ENCODE measurements at regions not wholly inside any gene's neighbourhood (a gene's known extent, or its start where the extent isn't known, plus 50 kb on each side); places are given as distances from the start of the nearest gene placed in this dataset.
A peak's percentile ranks its signal among the peaks of the same experiment; 100 is the strongest.

GRCh38 chr7:12942609-12943008 is 255.2 kb downstream of the ARL4A start:
- Histone ChIP-seq H3K4me1 (peaks cover 6 to 15% (median 9%) of the 10 kb centered on the region in 4 donors), H3K27ac (no peak overlapping the region), H3K36me3 (no peaks in the 10 kb centered on the region), H3K9me3 (peaks cover 0 to 5% (median 2%) of the 10 kb centered on the region in 4 donors), H3K27me3 (no peaks in the 10 kb centered on the region), H3K4me3 (no peak overlapping the region)
- TF ChIP-seq EP300 (IDR thresholded peaks at IDR 0.05) (no peak), POLR2AphosphoS5 (IDR thresholded peaks at IDR 0.05) (no peak), POLR2A (IDR thresholded peaks at IDR 0.05) (no peak)
- DNase-seq, result peak in 1 of 2 donors; percentile 52
- 18 to 32% (median 22%) methylated on average over 2 of the region's 2 CpGs for WGBS, 5 donors
- intact Hi-C loops (cut with DNase I; ENCODE audit: low total_unique reads), result no loop called here

DNA sequence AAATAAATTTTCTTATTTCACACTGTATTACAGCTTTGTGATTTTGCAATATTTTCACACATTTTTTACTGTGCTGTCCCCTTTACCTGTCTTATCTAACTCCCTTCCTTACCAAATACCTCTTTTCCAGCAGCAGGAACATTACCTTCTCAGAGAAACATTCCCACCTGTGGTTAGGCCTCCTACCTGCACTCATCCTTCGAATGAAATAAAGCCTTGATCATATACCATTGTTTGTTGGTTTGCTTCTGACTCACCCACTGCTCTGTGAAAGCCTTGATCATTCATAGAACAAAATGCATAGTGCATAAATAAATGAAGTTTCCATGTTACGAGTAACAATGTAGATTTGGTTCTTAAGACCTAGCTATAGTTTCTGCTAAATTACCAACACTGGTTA is 256.3 kb downstream of the ARL4A start:
- Histone ChIP-seq H3K4me3 (no peak overlapping the region), H3K27ac (no peak overlapping the region), H3K4me1 (peaks cover 6 to 15% (median 9%) of the 10 kb centered on the region in 4 donors), H3K36me3 (no peaks in the 10 kb centered on the region), H3K9me3 (peaks cover 0 to 5% (median 2%) of the 10 kb centered on the region in 4 donors), H3K27me3 (no peaks in the 10 kb centered on the region)
- WGBS, 5 donors, result 76 to 89% (median 86%) methylated on average over 2 of the region's 2 CpGs
- TF ChIP-seq EP300 (IDR thresholded peaks at IDR 0.05), result no peak
- TF ChIP-seq CTCF (IDR thresholded peaks at IDR 0.05), result no peak
- no peak for TF ChIP-seq POLR2AphosphoS5 (IDR thresholded peaks at IDR 0.05)
- no peak for TF ChIP-seq POLR2A (IDR thresholded peaks at IDR 0.05)
- no peak for DNase-seq
- intact Hi-C loops (cut with DNase I; ENCODE audit: low total_unique reads), result no loop called here

DNA sequence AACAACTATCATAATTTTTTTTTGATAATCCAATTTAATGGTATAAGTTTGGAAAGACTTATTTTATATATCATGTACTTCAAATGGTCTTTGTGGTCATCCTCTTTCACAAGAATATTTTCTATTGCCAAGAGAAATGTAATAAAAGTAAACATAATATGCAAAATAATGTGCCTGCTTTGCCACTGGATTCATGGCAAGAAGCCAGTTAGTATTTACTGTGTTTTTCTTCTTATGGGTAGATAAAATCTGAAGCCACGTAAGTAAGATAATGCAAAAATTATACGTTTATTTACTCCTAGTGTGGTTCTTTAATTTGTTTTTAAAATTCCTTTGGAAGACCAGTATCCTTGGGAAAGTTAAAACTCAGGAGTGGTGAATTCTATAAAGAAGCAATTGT is 258.5 kb downstream of the ARL4A start:
- no peak overlapping the region for H3K27ac ChIP-seq
- H3K9me3 ChIP-seq, result no peaks in the 10 kb centered on the region
- 18 to 43% (median 26%) methylated on average over 2 of the region's 2 CpGs for WGBS, 5 donors
- intact Hi-C loops (cut with DNase I; ENCODE audit: low total_unique reads), result no loop called here
- H3K36me3 ChIP-seq, result no peaks in the 10 kb centered on the region
- no peak for TF ChIP-seq POLR2A (IDR thresholded peaks at IDR 0.05)
- no peak for TF ChIP-seq POLR2AphosphoS5 (IDR thresholded peaks at IDR 0.05)
- no peak for TF ChIP-seq CTCF (IDR thresholded peaks at IDR 0.05)
- TF ChIP-seq EP300 (IDR thresholded peaks at IDR 0.05), result no peak
- no peak overlapping the region for H3K4me3 ChIP-seq
- no peak for DNase-seq
- no peaks in the 10 kb centered on the region for H3K27me3 ChIP-seq
- peaks cover 6 to 15% (median 9%) of the 10 kb centered on the region in 4 donors for H3K4me1 ChIP-seq

GRCh38 chr7:12947465-12947864 is 260.0 kb downstream of the ARL4A start:
- Histone ChIP-seq H3K9me3 (no peaks in the 10 kb centered on the region), H3K27me3 (no peaks in the 10 kb centered on the region), H3K27ac (no peak overlapping the region), H3K4me3 (no peak overlapping the region), H3K36me3 (no peaks in the 10 kb centered on the region), H3K4me1 (peaks cover under 1 to 14% (median 1%) of the 10 kb centered on the region in 4 donors)
- 72 to 85% (median 79%) methylated on average over 5 of the region's 5 CpGs for WGBS, 5 donors
- TF ChIP-seq CTCF (IDR thresholded peaks at IDR 0.05), result no peak
- TF ChIP-seq POLR2AphosphoS5 (IDR thresholded peaks at IDR 0.05), result no peak
- TF ChIP-seq EP300 (IDR thresholded peaks at IDR 0.05), result no peak
- no peak for TF ChIP-seq POLR2A (IDR thresholded peaks at IDR 0.05)
- intact Hi-C loops (cut with DNase I; ENCODE audit: low total_unique reads), result no loop called here
- DNase-seq, result no peak

DNA sequence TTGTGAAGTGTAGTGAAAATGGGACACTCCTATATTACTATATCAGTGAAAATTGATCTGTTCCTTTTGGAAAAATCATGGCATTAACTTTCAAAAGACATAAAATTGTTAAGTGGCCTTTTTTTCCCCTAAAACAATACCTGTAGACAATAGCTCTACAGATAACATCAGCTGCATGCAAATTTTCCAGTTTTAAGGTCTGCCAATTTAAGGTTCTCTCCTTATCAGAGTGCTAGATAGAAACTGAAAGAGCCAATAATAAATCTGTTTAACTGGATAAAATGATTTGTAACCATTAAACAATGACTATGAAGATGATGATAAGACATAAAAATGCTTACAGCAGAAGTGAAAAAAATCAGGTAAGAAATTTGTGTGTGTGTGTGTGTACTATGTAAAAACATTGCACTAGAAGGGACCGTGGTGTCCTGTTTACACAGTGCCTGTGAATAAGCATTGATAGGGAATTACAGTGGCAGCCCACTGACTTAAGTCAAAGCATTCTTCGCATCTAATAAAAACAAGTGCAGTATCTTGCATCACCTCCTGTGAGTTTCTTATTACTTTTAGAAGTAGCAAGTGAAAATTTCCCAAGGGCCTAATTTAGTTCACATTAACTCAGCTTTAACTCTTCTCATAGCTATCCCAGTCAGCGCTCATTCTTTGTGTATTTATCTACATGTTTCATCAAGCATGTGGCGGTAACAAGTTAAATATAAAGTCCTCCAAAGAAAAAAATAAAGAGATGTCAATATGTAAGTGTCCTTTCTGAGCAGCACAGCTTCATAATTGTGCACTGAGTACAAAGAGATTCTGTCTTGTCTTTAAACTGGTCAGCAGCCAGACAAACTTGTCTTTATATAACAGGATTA is 261.9 kb downstream of the ARL4A start:
- H3K27ac ChIP-seq, result no peak overlapping the region
- TF ChIP-seq POLR2AphosphoS5 (IDR thresholded peaks at IDR 0.05) (no peak), POLR2A (IDR thresholded peaks at IDR 0.05) (no peak), CTCF (IDR thresholded peaks at IDR 0.05) (no peak), EP300 (IDR thresholded peaks at IDR 0.05) (no peak)
- H3K27me3 ChIP-seq, result no peaks in the 10 kb centered on the region
- H3K4me1 ChIP-seq, result peaks cover 0 to 7% (median 0%) of the 10 kb centered on the region in 4 donors
- H3K36me3 ChIP-seq, result no peaks in the 10 kb centered on the region
- no peaks in the 10 kb centered on the region for H3K9me3 ChIP-seq
- no peak for DNase-seq
- WGBS, 5 donors, result 52 to 65% (median 59%) methylated on average over 4 of the region's 4 CpGs
- intact Hi-C loops (cut with DNase I; ENCODE audit: low total_unique reads), result no loop called here
- H3K4me3 ChIP-seq, result no peak overlapping the region

All from stomach (tissue), 8 donors.